Posterior vena cava (tissue), 2 donors: ENCODE measurements at regions not wholly inside any gene's neighbourhood (a gene's known extent, or its start where the extent isn't known, plus 50 kb on each side); places are given as distances from the start of the nearest gene placed in this dataset.

Source experiments
- DNase-seq: peaks from one replicate; pipeline ENCODE4 v3.0.0-alpha.2; 2020; ENCODE audit warnings: low spot score
- intact Hi-C, 2 donors: fragments of 100-400 bp; cut with DNase I; formaldehyde crosslinking; loops; one replicate each; pipeline versions ENCODE4 v1.14.1 to v1.14.2; 2022 to 2023
- donor health status: DM: yes; HTN: yes; CAD: no.
- donor health status: DM: yes; HTN: yes; CAD: no.

GRCh38 chr10:61320257-61320587 is 133.0 kb downstream of the TMEM26 start:
- intact Hi-C loops: no loop called here
- DNase-seq: no peak

DNA sequence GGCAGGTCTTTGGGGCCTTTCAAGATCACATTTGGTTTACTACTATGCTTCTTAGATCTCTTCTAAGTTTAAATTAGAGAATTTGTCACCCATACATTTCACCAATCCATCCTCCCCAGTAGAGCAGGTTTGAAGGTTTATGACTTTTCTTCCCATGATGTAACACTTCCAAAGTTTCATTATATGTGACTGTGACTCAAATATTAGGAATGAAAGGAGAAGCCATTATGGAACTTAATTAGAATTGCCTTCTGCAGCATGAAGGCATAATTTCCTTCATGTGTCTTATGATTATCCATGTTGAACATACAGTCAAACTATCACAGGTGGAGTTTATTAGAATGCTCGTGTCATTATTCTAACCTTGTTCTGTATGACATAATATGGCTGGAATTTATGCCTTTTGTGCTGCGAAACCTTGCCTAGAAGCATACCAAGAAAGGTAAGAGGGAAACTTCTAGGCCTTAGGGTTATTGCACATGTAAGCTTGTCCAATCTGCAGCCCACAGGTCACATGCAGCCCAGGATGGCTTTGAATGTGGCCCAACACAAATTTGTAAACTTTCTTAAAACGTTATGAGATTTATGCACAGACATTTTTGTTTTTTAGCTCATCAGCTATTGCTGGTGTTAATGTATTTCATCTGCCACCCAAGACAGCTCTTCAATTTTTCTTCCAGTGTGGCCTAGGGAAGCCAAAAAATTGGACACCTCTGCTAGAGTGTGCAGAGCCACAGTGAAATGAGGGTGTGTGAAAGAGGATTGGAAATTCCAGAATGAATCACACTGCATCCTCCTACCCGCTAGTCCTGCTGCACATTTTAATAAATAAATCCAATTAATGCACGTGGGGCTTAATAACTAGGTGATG is 133.6 kb downstream of the TMEM26 start:
- intact Hi-C loops: no loop called here
- DNase-seq: no peak

- intact Hi-C loops: no loop called here
- no peak for DNase-seq
These were observed 134.8 kb downstream of the TMEM26 start for GRCh38 chr10:61318429-61318828.

DNA sequence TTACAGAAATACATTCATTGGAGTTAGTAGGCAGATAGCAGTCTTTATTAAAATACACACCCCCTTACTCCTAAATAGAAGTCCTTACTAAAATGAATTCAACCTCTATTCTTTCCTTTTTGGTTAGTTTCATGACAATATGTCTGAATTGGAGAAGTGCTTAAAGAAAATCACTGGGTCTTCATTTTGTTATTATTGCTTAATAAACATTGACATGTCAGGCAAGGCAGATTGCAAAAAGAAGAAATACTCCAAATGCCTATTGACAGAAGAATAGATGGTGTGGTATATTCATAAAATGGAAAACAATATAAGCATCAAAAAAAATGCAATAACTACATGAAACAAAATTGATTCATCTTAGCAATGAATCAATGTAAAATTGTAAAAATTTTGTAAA is 135.5 kb downstream of the TMEM26 start:
- intact Hi-C loops: no loop called here
- no peak for DNase-seq

GRCh38 chr10:61316676-61317265 is 136.4 kb downstream of the TMEM26 start:
- intact Hi-C loops: no loop called here
- no peak for DNase-seq

DNA sequence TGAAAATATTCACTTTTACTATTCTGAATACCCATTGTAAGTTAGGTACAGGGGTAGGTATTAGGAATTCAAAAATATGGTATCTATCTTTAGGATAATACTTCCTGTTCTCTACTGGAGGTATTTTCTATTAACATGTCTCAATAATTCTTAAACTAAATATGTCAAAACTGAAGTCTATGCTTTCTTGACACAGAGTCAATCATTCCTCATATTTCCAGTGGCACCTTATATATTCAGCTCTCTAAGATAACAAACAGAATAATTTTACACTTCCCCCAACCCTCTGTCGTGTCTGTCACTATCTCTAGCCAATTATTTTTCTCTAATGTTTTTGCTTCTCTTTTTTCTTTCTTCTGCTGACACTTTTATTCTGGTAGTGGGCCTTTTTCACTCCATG is 138.9 kb downstream of the TMEM26 start:
- DNase-seq: no peak
- intact Hi-C loops: no loop called here

GRCh38 chr10:61313460-61313859 is 139.7 kb downstream of the TMEM26 start:
- intact Hi-C loops: no loop called here
- DNase-seq: no peak

DNA sequence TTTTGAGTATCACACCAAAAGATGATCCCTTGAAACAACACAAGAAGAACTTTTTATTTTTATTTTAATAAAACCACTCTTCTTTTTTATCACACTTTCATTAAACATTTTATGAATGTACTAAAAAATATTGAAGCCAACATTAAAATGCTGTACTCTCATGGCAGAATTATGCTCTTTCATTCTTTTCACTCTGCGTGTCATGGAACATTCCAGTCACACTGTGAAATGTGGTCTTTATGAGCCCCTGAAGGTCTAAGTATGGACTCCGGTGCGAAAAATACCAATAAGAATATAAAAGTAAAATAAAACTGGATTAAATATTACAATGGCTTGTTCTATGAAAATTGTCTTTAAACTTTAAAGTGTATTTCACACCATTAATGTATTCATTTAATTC is 148.4 kb downstream of the TMEM26 start:
- DNase-seq: no peak
- intact Hi-C loops: no loop called here

DNA sequence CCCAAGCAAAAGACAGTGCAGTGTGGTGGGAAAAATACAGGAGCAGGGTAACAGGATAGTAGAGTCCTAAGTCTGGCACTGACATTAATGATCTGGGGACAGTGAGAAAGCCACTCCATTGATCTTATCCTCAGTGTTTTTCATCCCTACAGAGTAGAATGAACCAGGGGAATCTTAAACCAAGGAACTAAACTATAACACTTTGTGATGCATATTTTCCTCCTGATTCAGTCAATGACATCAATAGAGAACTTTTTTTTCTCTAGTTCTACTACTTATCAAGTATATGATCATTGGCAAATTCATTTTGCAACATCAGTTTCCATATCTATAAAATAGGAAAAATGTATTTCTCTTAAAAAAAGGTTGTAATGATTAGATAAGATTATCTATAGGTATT is 151.1 kb downstream of the TMEM26 start:
- intact Hi-C loops: no loop called here
- no peak for DNase-seq

DNA sequence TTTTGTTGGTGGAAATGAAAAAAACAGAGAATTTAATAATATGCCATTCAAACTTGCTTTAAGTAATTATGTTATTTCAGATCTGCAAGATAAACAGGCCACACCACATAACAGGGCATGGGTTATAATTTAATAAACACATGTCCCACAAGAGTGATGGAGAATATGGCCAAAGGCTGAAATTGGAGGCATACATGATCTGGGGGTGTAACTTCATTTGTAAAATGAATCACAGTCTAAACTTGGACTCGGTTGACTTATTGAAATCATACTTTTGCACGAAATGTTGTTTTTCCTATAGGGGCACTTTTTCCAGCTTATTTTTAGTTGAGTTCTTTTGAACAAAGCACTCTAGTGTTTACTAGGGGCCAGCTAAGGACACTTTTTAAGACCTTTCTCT is 151.6 kb downstream of the TMEM26 start:
- intact Hi-C loops: no loop called here

DNA sequence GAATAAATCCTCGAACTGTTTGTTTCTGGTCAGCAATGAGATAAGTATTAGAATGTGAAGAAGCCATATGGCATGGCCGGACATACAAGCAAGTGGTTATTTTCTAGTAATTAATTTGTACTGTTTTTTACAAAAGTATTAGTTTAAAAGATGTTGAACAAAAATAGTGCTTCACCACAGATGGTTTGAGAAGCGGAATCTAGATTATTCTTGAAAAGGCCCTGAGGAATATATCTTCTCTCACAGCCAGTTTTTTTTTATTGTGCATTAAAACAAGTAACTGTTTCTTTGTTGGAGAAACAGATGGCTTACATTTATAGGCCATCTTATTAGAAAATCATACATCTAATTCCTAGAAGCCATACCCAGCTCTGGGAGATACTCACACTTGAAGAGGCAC is 153.3 kb downstream of the TMEM26 start:
- intact Hi-C loops: no loop called here
- DNase-seq: no peak

More for the DNA sequence above, 151.6 kb downstream of the TMEM26 start:
- no peak for DNase-seq

DNA sequence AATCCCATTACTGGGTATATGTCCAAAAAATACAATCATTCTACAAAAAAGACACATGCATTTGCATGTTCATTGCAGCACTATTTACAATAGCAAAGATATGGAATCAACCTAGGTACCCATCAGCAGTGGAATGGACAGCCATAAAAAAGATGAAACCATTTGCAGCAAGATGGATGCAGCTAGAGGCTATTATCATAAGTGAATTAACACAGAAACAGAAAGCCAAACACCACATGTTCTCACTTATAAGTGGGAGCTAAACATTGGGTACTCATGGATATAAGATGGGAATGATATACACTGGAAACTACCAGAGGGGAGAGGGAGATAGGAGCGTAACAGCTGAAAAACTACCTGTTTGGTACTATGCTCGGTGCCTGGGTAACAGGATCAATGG is 154.0 kb downstream of the TMEM26 start:
- no peak for DNase-seq
- intact Hi-C loops: no loop called here

GRCh38 chr10:61298194-61298593 is 155.0 kb downstream of the TMEM26 start:
- DNase-seq: no peak
- intact Hi-C loops: no loop called here

- intact Hi-C loops: no loop called here
These were observed 157.0 kb downstream of the TMEM26 start for GRCh38 chr10:61296161-61296560.

GRCh38 chr10:61294131-61294530 is 159.1 kb downstream of the TMEM26 start:
- DNase-seq: no peak
- intact Hi-C loops: loop anchor here in 1 of 2 donors (5.0 kb wide), 1 partner anchor 583 kb away; no protein-coding TSS in a partner anchor

More at GRCh38 chr10:61296161-61296560, 157.0 kb downstream of the TMEM26 start:
- DNase-seq: no peak

DNA sequence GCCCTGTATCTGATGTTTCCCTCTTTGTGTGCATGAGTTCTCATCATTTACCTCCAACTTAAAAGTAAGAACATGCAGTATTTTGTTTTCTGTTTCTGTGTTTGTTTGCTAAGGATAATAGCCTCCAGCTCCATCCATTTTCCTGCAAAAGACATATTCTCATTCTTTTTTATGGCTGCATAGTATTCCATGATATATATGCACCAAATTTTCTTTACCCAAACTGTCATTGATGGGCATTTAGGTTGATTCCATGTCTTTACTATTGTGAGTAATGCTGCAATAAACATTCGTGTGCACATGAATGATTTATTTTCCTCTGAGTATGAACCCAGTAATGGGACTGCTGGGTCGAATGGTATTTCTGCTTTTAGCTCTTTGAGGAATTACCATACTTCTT is 163.4 kb downstream of the TMEM26 start:
- no peak for DNase-seq
- intact Hi-C loops: loop anchor here (5.0 to 10.0 kb wide), 4 partner anchors 135 to 587 kb away; no protein-coding TSS in a partner anchor

DNA sequence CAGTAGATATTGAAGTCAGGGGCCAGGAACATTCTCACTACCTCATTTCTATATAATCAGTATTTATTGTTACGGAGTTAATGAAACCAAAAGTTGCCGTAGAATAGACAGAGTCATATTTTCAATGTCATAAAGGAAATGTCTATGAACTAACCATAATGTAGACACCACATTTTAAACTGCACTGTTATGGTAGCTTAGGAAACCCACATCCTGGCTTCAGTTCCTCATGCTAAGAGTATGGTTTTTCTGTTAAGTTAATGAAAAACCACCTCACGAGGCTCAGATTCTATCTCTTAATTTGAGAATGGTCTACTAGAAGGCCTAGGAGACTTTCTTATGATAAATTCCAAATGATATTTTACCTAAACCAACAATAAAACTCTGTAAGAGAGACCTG is 166.5 kb downstream of the TMEM26 start:
- DNase-seq: no peak
- intact Hi-C loops: loop anchor here in 1 of 2 donors (10.0 kb wide), 3 partner anchors 132 to 472 kb away; no protein-coding TSS in a partner anchor

- intact Hi-C loops: loop anchor here in 1 of 2 donors (10.0 kb wide), 3 partner anchors 131 to 471 kb away; no protein-coding TSS in a partner anchor
- DNase-seq: no peak
These were observed 167.4 kb downstream of the TMEM26 start for GRCh38 chr10:61285749-61286148.

DNA sequence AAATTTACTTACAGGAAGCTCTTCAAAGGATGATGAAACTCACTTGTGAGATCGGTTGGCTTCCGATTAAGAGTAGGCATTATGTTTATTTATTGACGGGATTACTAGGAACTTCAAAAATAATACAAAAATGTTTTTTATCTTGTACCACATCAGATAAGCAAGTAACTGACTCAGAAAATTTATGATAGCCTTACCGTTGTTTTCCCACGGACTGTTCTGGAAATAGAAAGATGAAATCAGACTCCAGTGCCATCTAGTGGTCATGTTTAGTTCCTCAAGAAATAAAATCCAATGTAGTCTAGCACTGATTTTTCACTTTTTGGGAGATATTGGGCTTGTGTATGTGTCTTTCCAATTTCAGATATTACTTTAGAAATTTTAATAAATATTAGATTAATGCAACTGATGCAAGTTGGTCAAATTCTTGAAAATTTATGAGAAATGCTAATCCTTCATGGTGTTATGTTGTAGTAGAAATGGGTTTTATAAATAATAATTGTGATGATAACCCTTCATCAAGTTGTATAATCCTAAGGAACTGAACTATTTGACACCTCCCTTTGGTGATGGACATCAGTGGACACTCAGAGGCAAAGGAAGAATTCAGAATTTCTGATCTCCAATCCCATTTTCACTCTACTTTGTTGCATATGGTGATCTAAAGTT is 168.8 kb downstream of the TMEM26 start:
- intact Hi-C loops: loop anchor here (5.0 to 10.0 kb wide), 4 partner anchors 130 to 470 kb away; no protein-coding TSS in a partner anchor
- no peak for DNase-seq
